K562 (cell line): ENCODE measurements at regions not wholly inside any gene's neighbourhood (a gene's known extent, or its start where the extent isn't known, plus 50 kb on each side); places are given as distances from the start of the nearest gene placed in this dataset.

Source experiments
- ATAC-seq: fragments of 200-7000 bp; cut with Tn5 transposase; 3 replicates; pipeline ENCODE4 v1.9.1; 2020; ENCODE audit warnings: moderate library complexity
- BruUV-seq: library from RNA; stranded (reverse); fragments of 400-500 nt; replicated peaks from 2 replicates; lab custom pipeline; 2021; lab: Mats Ljungman, UMichigan
- CTCF ChIA-PET: fragments of 300-600 bp; formaldehyde crosslinking; extraction: SDS; loops from one replicate; lab custom pipeline; 2021; ENCODE audit warnings: low intra/inter-chr PET ratio; lab: Yijun Ruan, JAX
- POLR2A ChIA-PET: fragments of 300-600, 350-650 bp; sonication (Branson Sonifier 250); formaldehyde crosslinking; extraction: SDS; loops from one replicate; lab custom pipeline; 2021; ENCODE audit warnings: antibody characterized with exemption, inconsistent platforms; lab: Yijun Ruan, JAX
- DNase-seq, 4 experiments: peaks; one replicate each; pipeline versions ENCODE4 v3.0.0 to v3.0.0-alpha.2; 2011 to 2018; ENCODE audit warnings: low spot score in 3 of 4, mixed read lengths in 3 of 4; ENCODE audit errors: extremely low read depth in 1 of 4
- FAIRE-seq: peaks from 2 replicates; lab custom pipeline; 2011; peaks lifted over from hg19 to GRCh38; lab: Jason Lieb, UNC
- H2AFZ ChIP-seq: 2 replicates; pipeline ENCODE4 v1.6.0; 2011; ENCODE audit warnings: low read depth, low read length, control low read depth, inconsistent platforms
- H3K27ac ChIP-seq: fragments of 200-600 bp; 3 replicates; pipeline ENCODE4 v1.8.0; 2011; ENCODE audit warnings: low read depth, mild to moderate bottlenecking, control low read depth, inconsistent platforms, low read length, moderate library complexity, mixed read lengths; ENCODE audit errors: extremely low read depth
- H3K27me3 ChIP-seq, 2 experiments: fragments of 300-600 bp in 1 of 2; 2 replicates in 1 of 2; 3 replicates in 1 of 2; pipeline versions ENCODE4 v1.6.0 to v1.8.0; 2011; ENCODE audit warnings: inconsistent platforms in 2 of 2, low read length in 2 of 2, mild to moderate bottlenecking in 1 of 2, mixed read lengths in 1 of 2, moderate library complexity in 1 of 2; ENCODE audit not compliant: control insufficient read depth in 2 of 2, insufficient read depth in 2 of 2
- H3K36me3 ChIP-seq: fragments of 300-600 bp; 3 replicates; pipeline ENCODE4 v1.8.0; 2011; ENCODE audit warnings: mild to moderate bottlenecking, low read length, inconsistent platforms; ENCODE audit not compliant: control insufficient read depth, insufficient read depth
- H3K4me1 ChIP-seq, 2 experiments: fragments of 200-600 bp in 1 of 2; replicated peaks in 1 of 2; 2 replicates in 1 of 2; 3 replicates in 1 of 2; pipeline versions ENCODE4 v1.5.1 to v1.8.0; 2011; ENCODE audit warnings: inconsistent platforms in 2 of 2, low read length in 2 of 2, mild to moderate bottlenecking in 1 of 2, mixed read lengths in 1 of 2, moderate library complexity in 1 of 2; ENCODE audit not compliant: control insufficient read depth in 2 of 2, insufficient read depth in 2 of 2
- H3K4me2 ChIP-seq: 2 replicates; pipeline ENCODE4 v1.6.1; 2011; ENCODE audit warnings: low read length, control low read depth, inconsistent platforms, mixed read lengths; ENCODE audit not compliant: insufficient read depth
- H3K4me3 ChIP-seq: fragments of 200-600 bp; sonication (generic), shearing (Covaris generic); 2 replicates; pipeline ENCODE4 v1.5.1; 2016; ENCODE audit warnings: control low read depth, inconsistent platforms
- H3K79me2 ChIP-seq: fragments of 200-600 bp; 3 replicates; pipeline ENCODE4 v1.8.0; 2011; ENCODE audit warnings: low read length, inconsistent platforms; ENCODE audit not compliant: control insufficient read depth, insufficient read depth
- H3K9ac ChIP-seq, 2 experiments: 2 replicates each; pipeline versions ENCODE4 v1.6.0 to v1.6.1; 2011; ENCODE audit warnings: low read depth in 2 of 2, low read length in 2 of 2, control low read depth in 1 of 2, inconsistent platforms in 1 of 2, mild to moderate bottlenecking in 1 of 2, mixed read lengths in 1 of 2; ENCODE audit not compliant: insufficient read depth in 1 of 2
- H3K9me1 ChIP-seq: one replicate; pipeline ENCODE4 v1.6.0; 2011; ENCODE audit warnings: inconsistent platforms, mild to moderate bottlenecking, low read length, moderate library complexity; ENCODE audit not compliant: control insufficient read depth, insufficient read depth
- H3K9me3 ChIP-seq: replicated peaks from 2 replicates; pipeline ENCODE4 v1.5.1; 2011; ENCODE audit warnings: low read depth, low read length, inconsistent platforms; ENCODE audit not compliant: control insufficient read depth, insufficient read depth
- H4K20me1 ChIP-seq: replicated peaks from 2 replicates; pipeline ENCODE4 v1.6.1; 2011; ENCODE audit warnings: low read length, inconsistent platforms, mixed read lengths; ENCODE audit not compliant: control insufficient read depth, insufficient read depth
- ARHGAP35 ChIP-seq: fragments of 450-650 bp; IDR thresholded peaks from 2 replicates; pipeline ENCODE4 v1.6.1; 2018; ENCODE audit not compliant: partially characterized antibody
- CREBBP ChIP-seq: IDR thresholded peaks from one replicate; pipeline ENCODE4 v1.6.1; 2012; ENCODE audit warnings: low read depth, mild to moderate bottlenecking, control low read depth, inconsistent platforms, low read length
- GATAD2A ChIP-seq: fragments of 450-650 bp; IDR thresholded peaks from 2 replicates; pipeline ENCODE4 v1.6.1; 2017
- HMGXB4 ChIP-seq: sonication (generic); formaldehyde crosslinking; IDR thresholded peaks from 2 replicates; pipeline ENCODE4 v1.8.1; 2023; ENCODE audit warnings: mild to moderate bottlenecking, missing genetic modification reagents
- POLR3G ChIP-seq: IDR thresholded peaks from 2 replicates; pipeline ENCODE4 v1.6.1; 2011; ENCODE audit not compliant: insufficient read length, insufficient replicate concordance; ENCODE audit errors: extremely low read depth
- STAT6 ChIP-seq: sonication (generic); formaldehyde crosslinking; IDR thresholded peaks from 2 replicates; pipeline ENCODE4 v1.8.1; 2023; ENCODE audit warnings: mild to moderate bottlenecking, missing genetic modification reagents
- WGBS: fragments of 100-300 bp; shearing (Covaris generic); methylation state at CpG from one replicate; pipeline ENCODE4 v1.1.6; 2016; ENCODE audit warnings: low coverage, mixed read lengths; ENCODE audit not compliant: insufficient coverage; ENCODE audit errors: missing lambda C conversion rate; 5-methylcytosine and 5-hydroxymethylcytosine counted together
- in situ Hi-C: fragments of 300-500 bp; cut with MboI; formaldehyde crosslinking; loops from 4 replicates; pipeline ENCODE4 v1.15.0; 2018; ENCODE audit warnings: inconsistent platforms, mixed read lengths
- intact Hi-C: fragments of 100-400 bp; cut with micrococcal nuclease; formaldehyde crosslinking; loops from 2 replicates; pipeline ENCODE4 v1.14.2; 2022

GRCh38 chr5:51665251-51665593 lies 282.0 kb downstream of the ISL1 start (continued):
- TF ChIP-seq GATAD2A (no peak), POLR3G (no peak)

- TF ChIP-seq STAT6 (CRISPR knock-in tag) (no peak), HMGXB4 (CRISPR knock-in tag) (no peak), ARHGAP35 (no peak), CREBBP (no peak)
Observed at GRCh38 chr5:51669095-51669494, 285.8 kb downstream of the ISL1 start.

More at GRCh38 chr5:51669095-51669494, 285.8 kb downstream of the ISL1 start:
- Histone ChIP-seq H3K9me3 (no peaks in the 10 kb centered on the region), H3K4me1 (no peaks in the 10 kb centered on the region), H2AFZ (no peak overlapping the region), H3K4me2 (no peak overlapping the region), H3K9ac (no peak overlapping the region), H4K20me1 (no peaks in the 10 kb centered on the region), H3K36me3 (no peaks in the 10 kb centered on the region), H3K27ac (no peak overlapping the region), H3K4me3 (no peak overlapping the region), H3K27me3 (no peaks in the 10 kb centered on the region), H3K79me2 (no peaks in the 10 kb centered on the region), H3K9me1 (no peaks in the 10 kb centered on the region)
- ATAC-seq = no peak
- in situ Hi-C loops (no loop called here), intact Hi-C loops (no loop called here)
- 2% methylated on average over 4 of the region's 4 CpGs for whole genome bisulfite sequencing
- no TSS peak for BruUV-seq
- POLR2A ChIA-PET = no interaction called here
- no peak for FAIRE-seq
- CTCF ChIA-PET = no interaction called here
- DNase-seq = no peak
